GM18868 (cell line): ENCODE measurements at regions not wholly inside any gene's neighbourhood (a gene's known extent, or its start where the extent isn't known, plus 50 kb on each side); places are given as distances from the start of the nearest gene placed in this dataset.
A peak's percentile ranks its signal among the peaks of the same experiment; 100 is the strongest.

Source experiments
- ATAC-seq: cut with Tn5 transposase; IDR thresholded peaks from one replicate; pipeline ENCODE4 v1.9.1; 2021; ENCODE audit warnings: mild to moderate bottlenecking, moderate library complexity; ENCODE audit not compliant: unreplicated experiment

GRCh38 chr14:65185829-65186228 lies 83.5 kb upstream of the MAX start:
- no peak for ATAC-seq

- no peak for ATAC-seq
Observed at GRCh38 chr14:65186951-65187350, 84.6 kb upstream of the MAX start.

- no peak for ATAC-seq
Observed at GRCh38 chr14:65187421-65188049, 85.2 kb upstream of the MAX start.

GRCh38 chr14:65190312-65190711 lies 88.0 kb upstream of the MAX start:
- ATAC-seq, result no peak

- ATAC-seq, result no peak
Observed at GRCh38 chr14:65191716-65192115, 89.4 kb upstream of the MAX start.

- no peak for ATAC-seq
Observed at GRCh38 chr14:65192686-65193085, 90.4 kb upstream of the MAX start.

- no peak for ATAC-seq
Observed at GRCh38 chr14:65193916-65194590, 91.7 kb upstream of the MAX start.

- ATAC-seq, result peak; percentile 95
Observed at GRCh38 chr14:65195042-65195719, 92.9 kb upstream of the MAX start.

GRCh38 chr14:65198346-65198745 lies 96.0 kb upstream of the MAX start:
- no peak for ATAC-seq

- ATAC-seq, result no peak
Observed at GRCh38 chr14:65200454-65200853, 98.1 kb upstream of the MAX start.

- ATAC-seq, result no peak
Observed at GRCh38 chr14:65203574-65203973, 101.3 kb upstream of the MAX start.

GRCh38 chr14:65204056-65204455 lies 101.7 kb upstream of the MAX start:
- ATAC-seq, result no peak

- no peak for ATAC-seq
Observed at GRCh38 chr14:65206078-65206447, 103.7 kb upstream of the MAX start.

GRCh38 chr14:65206448-65207096 lies 104.3 kb upstream of the MAX start:
- ATAC-seq, result peak; percentile 70

- no peak for ATAC-seq
Observed at GRCh38 chr14:65208548-65208947, 106.2 kb upstream of the MAX start.

- no peak for ATAC-seq
Observed at GRCh38 chr14:65210118-65210821, 108.0 kb upstream of the MAX start.

GRCh38 chr14:65210822-65211182 lies 108.5 kb upstream of the MAX start:
- ATAC-seq, result no peak

- no peak for ATAC-seq
Observed at GRCh38 chr14:65211341-65211987, 109.1 kb upstream of the MAX start.

- ATAC-seq, result no peak
Observed at GRCh38 chr14:65213316-65213715, 111.0 kb upstream of the MAX start.

GRCh38 chr14:65214741-65215140 lies 112.4 kb upstream of the MAX start:
- ATAC-seq, result no peak

GRCh38 chr14:65219353-65219752 lies 117.0 kb upstream of the MAX start:
- no peak for ATAC-seq
